ENCODE measurements at regions not wholly inside any gene's neighbourhood (a gene's known extent, or its start where the extent isn't known, plus 50 kb on each side); places are given as distances from the start of the nearest gene placed in this dataset.
"Not testable (repeated sequence)": the region's sequence is repeated elsewhere in the genome, so short reads cannot be mapped to it uniquely, and the experiment has no call there.

DNA sequence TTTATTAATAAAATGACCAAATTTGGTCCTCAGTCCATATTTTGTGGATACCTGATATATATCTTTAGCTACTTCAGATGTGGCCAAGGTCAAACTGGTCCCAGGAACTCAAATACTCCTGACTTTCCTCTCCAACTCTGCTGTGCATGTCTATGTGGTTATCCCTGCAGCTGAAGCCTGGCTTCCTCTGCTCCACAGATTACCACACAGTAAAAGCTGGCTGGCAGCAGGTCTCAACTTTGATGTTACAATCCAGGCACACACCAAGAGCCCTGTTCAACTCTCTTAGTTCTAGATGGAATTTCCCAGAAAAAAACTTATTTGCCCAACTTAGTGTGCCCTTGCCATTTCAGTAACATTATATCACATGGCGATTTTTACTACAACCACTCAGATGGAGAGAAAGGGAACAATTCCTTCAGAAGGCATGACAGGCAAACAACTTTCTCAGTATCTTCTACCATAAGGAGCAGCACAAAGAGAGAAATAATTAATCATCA, 479.5 kb downstream of the PLPP3 start:
- TF ChIP-seq, protein P1, sequence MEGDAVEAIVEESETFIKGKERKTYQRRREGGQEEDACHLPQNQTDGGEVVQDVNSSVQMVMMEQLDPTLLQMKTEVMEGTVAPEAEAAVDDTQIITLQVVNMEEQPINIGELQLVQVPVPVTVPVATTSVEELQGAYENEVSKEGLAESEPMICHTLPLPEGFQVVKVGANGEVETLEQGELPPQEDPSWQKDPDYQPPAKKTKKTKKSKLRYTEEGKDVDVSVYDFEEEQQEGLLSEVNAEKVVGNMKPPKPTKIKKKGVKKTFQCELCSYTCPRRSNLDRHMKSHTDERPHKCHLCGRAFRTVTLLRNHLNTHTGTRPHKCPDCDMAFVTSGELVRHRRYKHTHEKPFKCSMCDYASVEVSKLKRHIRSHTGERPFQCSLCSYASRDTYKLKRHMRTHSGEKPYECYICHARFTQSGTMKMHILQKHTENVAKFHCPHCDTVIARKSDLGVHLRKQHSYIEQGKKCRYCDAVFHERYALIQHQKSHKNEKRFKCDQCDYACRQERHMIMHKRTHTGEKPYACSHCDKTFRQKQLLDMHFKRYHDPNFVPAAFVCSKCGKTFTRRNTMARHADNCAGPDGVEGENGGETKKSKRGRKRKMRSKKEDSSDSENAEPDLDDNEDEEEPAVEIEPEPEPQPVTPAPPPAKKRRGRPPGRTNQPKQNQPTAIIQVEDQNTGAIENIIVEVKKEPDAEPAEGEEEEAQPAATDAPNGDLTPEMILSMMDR (IDR thresholded peaks at IDR 0.05; ENCODE audit: control extremely low read depth, extremely low read depth, low read depth, missing control alignments), result no peak
- CTCF ChIA-PET, result no interaction called here
- POLR2A ChIA-PET, result no interaction called here
- DNase-seq (ENCODE audit: extremely low spot score), result no peak

DNA sequence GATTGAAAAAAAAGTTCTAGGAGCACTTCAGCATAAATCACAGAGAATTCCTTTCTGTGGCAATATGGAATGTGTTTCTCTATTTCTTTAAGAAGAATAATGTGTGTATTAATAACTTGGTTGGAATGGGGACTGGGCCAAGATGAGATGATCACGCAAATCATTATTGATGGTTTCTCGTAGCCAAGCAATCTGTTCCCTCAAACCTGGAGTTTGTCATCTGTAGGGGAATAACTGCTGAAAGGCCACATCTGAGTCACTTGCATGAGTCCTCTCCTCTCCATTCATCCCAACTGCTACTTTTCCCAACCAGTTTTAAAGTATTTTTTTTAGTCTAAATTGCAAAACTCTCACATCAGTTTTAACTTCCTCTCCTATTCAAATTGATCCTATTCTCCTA, 480.4 kb downstream of the PLPP3 start:
- TF ChIP-seq, protein P1 (IDR thresholded peaks at IDR 0.05; ENCODE audit: control extremely low read depth, extremely low read depth, low read depth, missing control alignments), result no peak
- no peak for DNase-seq (ENCODE audit: extremely low spot score)
- POLR2A ChIA-PET, result no interaction called here
- CTCF ChIA-PET, result no interaction called here

DNA sequence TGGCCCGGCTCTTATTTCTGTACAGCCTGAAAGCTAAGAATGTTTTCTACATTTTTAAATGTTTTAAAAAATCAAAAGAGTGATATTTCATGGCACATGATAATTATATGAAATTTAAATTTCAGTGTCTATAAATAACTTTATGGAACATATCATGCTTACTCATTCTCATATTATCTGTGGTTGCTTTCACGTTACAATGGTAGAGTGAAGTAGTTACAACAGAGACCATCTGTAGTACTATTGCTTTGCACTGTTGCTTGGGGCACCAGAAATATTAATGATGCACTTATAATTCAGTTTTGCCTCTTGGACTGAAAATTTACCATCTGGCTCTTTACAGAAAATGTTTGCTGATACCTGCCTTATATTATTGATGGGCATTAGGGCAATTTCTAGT, 481.6 kb downstream of the PLPP3 start:
- TF ChIP-seq, protein P1 (IDR thresholded peaks at IDR 0.05; ENCODE audit: control extremely low read depth, extremely low read depth, low read depth, missing control alignments), result no peak
- ChIA-PET POLR2A (no interaction called here), CTCF (no interaction called here)
- no peak for DNase-seq (ENCODE audit: extremely low spot score)

DNA sequence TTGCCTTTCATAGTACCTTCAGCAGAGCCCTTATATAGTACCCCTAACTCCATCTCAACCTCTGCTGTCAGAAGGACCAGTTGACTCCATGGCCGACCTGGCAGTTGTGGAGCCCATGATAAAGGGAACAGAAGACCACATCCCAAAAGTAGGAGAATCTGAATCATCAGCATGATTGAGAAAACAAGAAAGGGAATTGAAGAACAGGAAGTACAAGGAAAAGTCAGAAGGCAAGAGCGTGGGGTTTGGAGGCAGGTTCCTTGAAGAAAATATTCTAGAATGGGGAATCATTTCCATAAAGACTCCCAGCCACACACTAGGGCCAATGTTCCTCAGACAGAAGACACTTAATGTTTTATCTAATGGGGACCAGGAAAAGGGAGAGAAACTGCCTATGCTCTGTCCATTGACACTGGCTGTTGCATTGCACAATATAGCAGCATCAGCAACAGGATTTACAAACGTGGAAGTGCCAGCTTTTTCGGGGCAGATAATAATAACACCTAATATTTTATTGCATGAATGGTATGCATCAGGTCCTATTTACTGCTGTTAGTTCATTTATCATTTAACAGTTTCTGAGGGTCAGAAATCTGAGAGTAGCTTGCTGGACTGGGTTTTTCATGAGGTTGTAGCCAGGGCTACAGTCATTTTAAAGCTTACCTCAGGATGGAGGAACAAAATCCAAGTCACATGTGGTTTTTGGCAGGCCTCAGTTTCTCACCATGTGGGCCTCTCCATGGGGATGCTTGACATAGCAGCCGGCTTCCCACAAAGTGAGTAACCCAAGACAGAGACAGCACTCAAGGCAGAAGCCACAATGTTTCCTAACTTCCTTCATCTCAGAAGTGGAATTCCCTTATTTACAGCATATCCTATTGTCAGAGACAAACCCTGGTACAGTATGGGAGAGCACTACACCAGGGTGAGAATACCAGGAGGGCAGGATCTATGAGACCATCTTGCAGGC, 483.4 kb downstream of the PLPP3 start:
- ChIA-PET POLR2A (interaction anchor here (0.5 kb wide), 1 partner anchor 42 kb away, joined by 3 read pairs; no protein-coding TSS in a partner anchor), CTCF (interaction anchor here (1.4 kb wide), 1 partner anchor 10 kb away, joined by 3 read pairs; no protein-coding TSS in a partner anchor)
- no peak for DNase-seq (ENCODE audit: extremely low spot score)
- TF ChIP-seq, protein P1 (IDR thresholded peaks at IDR 0.05; ENCODE audit: control extremely low read depth, extremely low read depth, low read depth, missing control alignments), result no peak

DNA sequence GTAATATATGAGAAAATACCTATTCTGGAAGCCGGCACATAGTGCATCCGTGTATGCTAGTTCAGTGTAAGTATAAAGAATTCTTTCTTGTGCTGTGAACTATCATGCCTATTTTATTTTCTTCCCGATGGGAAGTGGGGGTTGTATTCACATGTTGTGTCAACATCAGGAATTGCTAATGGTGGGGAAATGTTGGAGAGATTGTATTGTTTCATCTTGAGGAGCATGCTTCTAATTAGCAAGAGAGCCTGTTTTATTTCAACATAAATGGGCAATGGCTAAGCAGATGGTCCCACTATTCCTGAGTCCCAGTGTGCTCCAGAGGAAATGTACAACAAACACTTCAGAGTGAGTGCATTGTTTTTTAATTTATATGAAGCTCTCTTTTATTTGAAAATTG, 485.2 kb downstream of the PLPP3 start:
- DNase-seq (ENCODE audit: extremely low spot score), result no peak
- TF ChIP-seq, protein P1 (IDR thresholded peaks at IDR 0.05; ENCODE audit: control extremely low read depth, extremely low read depth, low read depth, missing control alignments), result no peak
- ChIA-PET CTCF (no interaction called here), POLR2A (no interaction called here)

DNA sequence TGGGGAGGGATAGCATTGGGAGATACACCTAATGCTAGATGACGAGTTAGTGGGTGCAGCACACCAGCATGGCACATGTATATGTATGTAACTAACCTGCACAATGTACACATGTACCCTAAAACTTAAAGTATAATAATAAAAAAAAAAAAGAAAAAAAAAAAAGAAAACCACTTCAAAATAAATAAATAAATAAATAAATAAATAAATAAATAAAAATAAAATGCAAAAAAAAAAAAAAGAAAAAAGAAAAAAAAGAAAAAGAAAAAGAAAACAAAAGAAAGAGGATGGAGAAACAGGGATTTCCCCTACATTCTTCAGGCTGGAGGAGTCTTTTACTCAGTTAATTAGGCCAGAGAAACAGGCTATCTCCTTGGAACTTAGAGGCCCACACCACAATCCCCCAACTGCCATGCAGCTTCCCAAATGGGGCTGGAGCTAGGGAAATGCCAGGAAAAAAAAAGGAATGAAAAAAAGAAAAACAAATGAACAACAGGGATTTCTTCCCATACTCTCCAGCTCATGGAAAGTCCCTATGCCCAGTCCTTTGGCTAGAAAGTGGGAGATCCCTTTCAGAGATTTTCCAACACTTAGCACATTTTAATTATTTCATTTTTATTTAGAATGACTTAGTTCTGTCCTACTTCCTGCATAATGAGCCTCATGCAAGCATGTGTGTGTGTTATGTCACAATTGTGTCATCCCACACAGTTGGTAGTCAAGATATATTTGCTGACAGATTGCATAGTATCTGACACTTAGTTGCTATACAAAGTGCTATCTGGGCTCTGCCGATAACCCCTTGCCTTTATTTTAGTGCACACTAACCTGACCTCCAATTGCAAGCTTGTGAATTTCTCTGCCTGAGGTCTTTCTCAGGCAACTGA, 486.4 kb downstream of the PLPP3 start:
- POLR2A ChIA-PET, result no interaction called here
- CTCF ChIA-PET, result interaction anchor here (1.1 kb wide), 1 partner anchor 9 kb away, joined by 3 read pairs; no protein-coding TSS in a partner anchor
- TF ChIP-seq, protein P1 (IDR thresholded peaks at IDR 0.05; ENCODE audit: control extremely low read depth, extremely low read depth, low read depth, missing control alignments), result no peak
- DNase-seq (ENCODE audit: extremely low spot score), result no peak

DNA sequence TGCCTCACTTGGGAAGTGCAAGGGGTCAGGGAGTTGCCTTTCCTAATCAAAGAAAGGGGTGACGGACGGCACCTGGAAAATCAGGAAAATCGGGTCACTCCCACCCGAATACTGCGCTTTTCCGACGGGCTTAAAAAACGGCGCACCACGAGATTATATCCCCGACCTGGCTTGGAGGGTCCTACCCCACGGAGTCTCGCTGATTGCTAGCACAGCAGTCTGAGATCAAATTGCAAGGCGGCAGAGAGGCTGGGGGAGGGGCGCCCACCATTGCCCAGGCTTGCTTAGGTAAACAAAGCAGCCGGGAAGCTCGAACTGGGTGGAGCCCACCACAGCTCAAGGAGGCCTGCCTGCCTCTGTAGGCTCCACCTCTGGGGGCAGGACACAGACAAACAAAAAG, 489.5 kb downstream of the PLPP3 start:
- POLR2A ChIA-PET; CTCF ChIA-PET; DNase-seq (ENCODE audit: extremely low spot score): not testable (repeated sequence)

Data from GM10248 (cell line).